ENCODE measurements at regions not wholly inside any gene's neighbourhood (a gene's known extent, or its start where the extent isn't known, plus 50 kb on each side); places are given as distances from the start of the nearest gene placed in this dataset.

DNA sequence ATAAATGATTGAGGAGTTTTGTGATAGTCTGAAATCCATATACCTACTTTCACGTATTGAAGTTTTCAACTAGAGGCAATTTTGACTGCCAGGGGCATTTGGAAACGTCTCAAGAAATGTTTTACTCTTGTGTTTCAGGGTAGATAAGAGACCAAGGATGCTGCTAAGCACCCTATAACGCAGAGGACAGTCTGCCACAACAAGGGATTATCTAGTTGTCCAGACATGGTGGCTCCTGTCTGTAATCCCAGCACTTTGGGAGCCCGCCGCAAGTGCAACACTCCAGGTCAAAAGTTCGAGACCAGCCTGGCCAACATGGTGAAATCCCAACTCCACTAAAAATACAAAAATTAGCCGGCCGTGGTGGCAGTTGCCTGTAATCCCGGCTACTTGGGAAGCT, 133.7 kb upstream of the CCNG1 start:
- Histone ChIP-seq H4K20me1 (replicated peaks; ENCODE audit: control insufficient read depth, extremely low read depth, insufficient read depth, low read length) (no peaks in the 10 kb centered on the region), H3K36me3 (ENCODE audit: control insufficient read depth in 2 of 2, extremely low read depth in 1 of 2, insufficient read depth in 2 of 2, low read length in 2 of 2) (no peaks in the 10 kb centered on the region), H3K4me1 (ENCODE audit: control insufficient read depth, extremely low read depth, insufficient read depth, low read length) (no peaks in the 10 kb centered on the region), H3K27ac (ENCODE audit: insufficient read depth, low read depth, low read length) (no peak overlapping the region), H3K9me3 (replicated peaks; ENCODE audit: control insufficient read depth, insufficient read depth, low read length) (no peaks in the 10 kb centered on the region), H3K9ac (replicated peaks; ENCODE audit: extremely low read depth, insufficient read depth, low read length) (no peak overlapping the region), H2AFZ (ENCODE audit: low read depth, low read length) (no peak overlapping the region), H3K4me3 (replicated peaks in 1 of 3; ENCODE audit: insufficient read depth in 1 of 3, low read depth in 1 of 3, low read length in 3 of 3) (no peak overlapping the region), H3K9me1 (replicated peaks; ENCODE audit: control insufficient read depth, extremely low read depth, insufficient read depth, low read length) (no peaks in the 10 kb centered on the region), H3K27me3 (ENCODE audit: control insufficient read depth in 2 of 2, insufficient read depth in 2 of 2, low read length in 2 of 2) (no peaks in the 10 kb centered on the region), H3K4me2 (ENCODE audit: insufficient read depth, low read length) (no peak overlapping the region), H3K79me2 (ENCODE audit: control insufficient read depth, insufficient read depth, low read length) (no peaks in the 10 kb centered on the region)
- no TSS peak for BruUV-seq (replicated peaks)
- no peak for FAIRE-seq
- dilution Hi-C loops (cut with MboI; ENCODE audit: extremely low pct_ligation_motif_present, low sequenced_read_pairs): no loop called here
- TF ChIP-seq POLR2AphosphoS5 (IDR thresholded peaks at IDR 0.05; ENCODE audit: insufficient read depth, low read depth, low read length) (no peak), JUN (IDR thresholded peaks at IDR 0.05; ENCODE audit: borderline replicate concordance, insufficient read depth, insufficient read length, low read depth) (no peak), MYC (IDR thresholded peaks at IDR 0.05; ENCODE audit: low read depth, low read length) (no peak), GATA2 (IDR thresholded peaks at IDR 0.05; ENCODE audit: insufficient read depth, insufficient read length, low read depth, low read length) (no peak), EZH2 (IDR thresholded peaks at IDR 0.05; ENCODE audit: borderline replicate concordance, low read depth, low read length, severe bottlenecking) (no peak), POLR2A (IDR thresholded peaks at IDR 0.05; ENCODE audit: low read depth, low read length) (no peak), FOS (IDR thresholded peaks at IDR 0.05; ENCODE audit: borderline replicate concordance, insufficient read depth, low read length) (no peak)
- TF ChIP-seq, protein P1, sequence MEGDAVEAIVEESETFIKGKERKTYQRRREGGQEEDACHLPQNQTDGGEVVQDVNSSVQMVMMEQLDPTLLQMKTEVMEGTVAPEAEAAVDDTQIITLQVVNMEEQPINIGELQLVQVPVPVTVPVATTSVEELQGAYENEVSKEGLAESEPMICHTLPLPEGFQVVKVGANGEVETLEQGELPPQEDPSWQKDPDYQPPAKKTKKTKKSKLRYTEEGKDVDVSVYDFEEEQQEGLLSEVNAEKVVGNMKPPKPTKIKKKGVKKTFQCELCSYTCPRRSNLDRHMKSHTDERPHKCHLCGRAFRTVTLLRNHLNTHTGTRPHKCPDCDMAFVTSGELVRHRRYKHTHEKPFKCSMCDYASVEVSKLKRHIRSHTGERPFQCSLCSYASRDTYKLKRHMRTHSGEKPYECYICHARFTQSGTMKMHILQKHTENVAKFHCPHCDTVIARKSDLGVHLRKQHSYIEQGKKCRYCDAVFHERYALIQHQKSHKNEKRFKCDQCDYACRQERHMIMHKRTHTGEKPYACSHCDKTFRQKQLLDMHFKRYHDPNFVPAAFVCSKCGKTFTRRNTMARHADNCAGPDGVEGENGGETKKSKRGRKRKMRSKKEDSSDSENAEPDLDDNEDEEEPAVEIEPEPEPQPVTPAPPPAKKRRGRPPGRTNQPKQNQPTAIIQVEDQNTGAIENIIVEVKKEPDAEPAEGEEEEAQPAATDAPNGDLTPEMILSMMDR (IDR thresholded peaks at IDR 0.05; ENCODE audit: extremely low read depth in 1 of 2, insufficient read depth in 1 of 2, low read depth in 1 of 2, low read length in 2 of 2): no peak
- TF ChIP-seq, protein P2, sequence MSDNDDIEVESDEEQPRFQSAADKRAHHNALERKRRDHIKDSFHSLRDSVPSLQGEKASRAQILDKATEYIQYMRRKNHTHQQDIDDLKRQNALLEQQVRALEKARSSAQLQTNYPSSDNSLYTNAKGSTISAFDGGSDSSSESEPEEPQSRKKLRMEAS (IDR thresholded peaks at IDR 0.05; ENCODE audit: insufficient read depth, insufficient read length): no peak
- intact Hi-C loops (cut with micrococcal nuclease): no loop called here
- CTCF ChIA-PET: interaction anchor here (1.3 kb wide), 1 partner anchor 105 kb away, joined by 5 read pairs; no protein-coding TSS in a partner anchor
- no peak for DNase-seq (ENCODE audit: low read depth, low spot score)
- POLR2A ChIA-PET: no interaction called here

Measured in endothelial cell of umbilical vein (primary cell).